Esophagus muscularis mucosa (tissue), 4 donors: ENCODE measurements at regions not wholly inside any gene's neighbourhood (a gene's known extent, or its start where the extent isn't known, plus 50 kb on each side); places are given as distances from the start of the nearest gene placed in this dataset.

ENCODE experiments used
- DNase-seq: peaks from one replicate; pipeline ENCODE4 v3.0.0-alpha.2; 2017; ENCODE audit errors: extremely low spot score
- H3K27ac ChIP-seq, 4 donors: fragments of 200-600 bp; sonication (generic); replicated peaks in 1 of 4; 1 replicate in 3 of 4; 2 replicates in 1 of 4; pipeline ENCODE4 v1.5.1; 2016 to 2019; ENCODE audit warnings: mild to moderate bottlenecking in 1 of 4
- H3K27me3 ChIP-seq, 4 donors: fragments of 200-600 bp; sonication (generic); one replicate each; pipeline versions ENCODE4 v1.5.1 to v1.6.0; 2016 to 2019
- H3K36me3 ChIP-seq, 4 donors: fragments of 200-600 bp; sonication (generic); one replicate each; pipeline ENCODE4 v1.5.1; 2016 to 2019
- H3K4me1 ChIP-seq, 4 donors: fragments of 200-600 bp; sonication (generic); one replicate each; pipeline ENCODE4 v1.5.1; 2016 to 2019
- H3K4me3 ChIP-seq, 4 donors: fragments of 200-600 bp; sonication (generic); 1 replicate in 2 of 4; 2 replicates in 2 of 4; pipeline ENCODE4 v1.5.1; 2016 to 2019; ENCODE audit warnings: mild to moderate bottlenecking in 4 of 4, moderate library complexity in 1 of 4
- H3K9me3 ChIP-seq, 4 donors: fragments of 200-600 bp; sonication (generic); 1 replicate in 3 of 4; 2 replicates in 1 of 4; pipeline ENCODE4 v1.5.1; 2016 to 2019
- CTCF ChIP-seq, 3 experiments: fragments of 200-600 bp in 2 of 3; fragments of 450-650 bp in 1 of 3; sonication (generic) in 2 of 3; IDR thresholded peaks; one replicate each; pipeline ENCODE4 v1.5.1; 2017 to 2019; ENCODE audit warnings: antibody characterized with exemption in 3 of 3, mild to moderate bottlenecking in 2 of 3, moderate library complexity in 1 of 3
- EP300 ChIP-seq: sonication (generic); formaldehyde crosslinking; IDR thresholded peaks from one replicate; pipeline ENCODE4 v1.6.1; 2017; ENCODE audit warnings: antibody characterized with exemption
- POLR2A ChIP-seq: fragments of 450-650 bp; IDR thresholded peaks from one replicate; pipeline ENCODE4 v1.6.1; 2017; ENCODE audit warnings: antibody characterized with exemption, moderate library complexity, mild to moderate bottlenecking, low read depth
- POLR2AphosphoS5 ChIP-seq, 2 donors: sonication (generic); formaldehyde crosslinking; IDR thresholded peaks; one replicate each; pipeline ENCODE4 v1.6.1; 2017; ENCODE audit warnings: antibody characterized with exemption in 2 of 2
- WGBS: methylation state at CpG from one replicate; pipeline ENCODE4 v1.1.5; 2018; 5-methylcytosine and 5-hydroxymethylcytosine counted together
- intact Hi-C: fragments of 100-400 bp; cut with DNase I; formaldehyde crosslinking; loops from one replicate; pipeline ENCODE4 v1.15.1; 2023

GRCh38 chr10:65602182-65602865 is 1323.5 kb upstream of the LRRTM3 start:
- intact Hi-C loops = no loop called here
- DNase-seq = no peak
- Histone ChIP-seq H3K36me3 (no peaks in the 10 kb centered on the region), H3K9me3 (peaks cover 0 to 9% (median 0%) of the 10 kb centered on the region in 4 donors), H3K27me3 (no peaks in the 10 kb centered on the region), H3K4me3 (no peak overlapping the region), H3K27ac (no peak overlapping the region), H3K4me1 (no peaks in the 10 kb centered on the region)
- WGBS = 100% methylated on average over 1 of the region's 1 CpG
- TF ChIP-seq POLR2A (no peak), POLR2AphosphoS5 (IDR thresholded peaks at IDR 0.05) (no peak), EP300 (no peak), CTCF (IDR thresholded peaks at IDR 0.05) (no peak)

- no peak overlapping the region for H3K27ac ChIP-seq
- H3K27me3 ChIP-seq = no peaks in the 10 kb centered on the region
- H3K4me1 ChIP-seq = no peaks in the 10 kb centered on the region
- DNase-seq = no peak
- H3K9me3 ChIP-seq = peaks cover 0 to 21% (median 11%) of the 10 kb centered on the region in 4 donors
- intact Hi-C loops = no loop called here
- H3K36me3 ChIP-seq = no peaks in the 10 kb centered on the region
- 36% methylated on average over 2 of the region's 2 CpGs for WGBS
- no peak for TF ChIP-seq POLR2A
- no peak for TF ChIP-seq POLR2AphosphoS5 (IDR thresholded peaks at IDR 0.05)
- TF ChIP-seq EP300 = no peak
- no peak for TF ChIP-seq CTCF (IDR thresholded peaks at IDR 0.05)
- H3K4me3 ChIP-seq = no peak overlapping the region
Measured at GRCh38 chr10:65611592-65611991, 1314.2 kb upstream of the LRRTM3 start.

- Histone ChIP-seq H3K27me3 (no peaks in the 10 kb centered on the region), H3K4me1 (no peaks in the 10 kb centered on the region), H3K9me3 (peaks cover 0 to 21% (median 11%) of the 10 kb centered on the region in 4 donors), H3K36me3 (no peaks in the 10 kb centered on the region), H3K27ac (no peak overlapping the region), H3K4me3 (no peak overlapping the region)
- no peak for DNase-seq
- WGBS = 97% methylated on average over 2 of the region's 2 CpGs
- no peak for TF ChIP-seq CTCF (IDR thresholded peaks at IDR 0.05)
- no peak for TF ChIP-seq POLR2AphosphoS5 (IDR thresholded peaks at IDR 0.05)
- TF ChIP-seq POLR2A = no peak
- no peak for TF ChIP-seq EP300
- intact Hi-C loops = no loop called here
Measured at GRCh38 chr10:65614956-65615565, 1310.8 kb upstream of the LRRTM3 start.

- H3K36me3 ChIP-seq = no peaks in the 10 kb centered on the region
- no peak overlapping the region for H3K4me3 ChIP-seq
- 31% methylated on average over 1 of the region's 1 CpG for WGBS
- intact Hi-C loops = no loop called here
- H3K27me3 ChIP-seq = no peaks in the 10 kb centered on the region
- H3K4me1 ChIP-seq = no peaks in the 10 kb centered on the region
- no peak overlapping the region for H3K27ac ChIP-seq
- TF ChIP-seq EP300 (no peak), POLR2AphosphoS5 (IDR thresholded peaks at IDR 0.05) (no peak), POLR2A (no peak), CTCF (IDR thresholded peaks at IDR 0.05) (no peak)
- peaks cover 0 to 21% (median 11%) of the 10 kb centered on the region in 4 donors for H3K9me3 ChIP-seq
- DNase-seq = no peak
Measured at GRCh38 chr10:65618126-65618525, 1307.7 kb upstream of the LRRTM3 start.
